HepG2 (cell line): ENCODE measurements at regions not wholly inside any gene's neighbourhood (a gene's known extent, or its start where the extent isn't known, plus 50 kb on each side); places are given as distances from the start of the nearest gene placed in this dataset.

Experiments
- FOXP1 ChIP-seq, 2 experiments: fragments of 450-650 bp in 1 of 2; IDR thresholded peaks; 2 replicates each; pipeline ENCODE4 v1.6.1; 2017 to 2018; ENCODE audit warnings: antibody characterized with exemption in 1 of 2
- HDAC6 ChIP-seq: fragments of 200-600 bp; sonication (generic); IDR thresholded peaks from 2 replicates; pipeline ENCODE4 v1.7.0; 2017; ENCODE audit warnings: mild to moderate bottlenecking, antibody characterized with exemption, low read length, low read depth
- HNF4G ChIP-seq, 2 experiments: sonication (generic) in 1 of 2; formaldehyde crosslinking in 1 of 2; IDR thresholded peaks; 2 replicates each; pipeline versions ENCODE4 v1.4.0 to v1.6.1; 2011 to 2020; ENCODE audit warnings: borderline replicate concordance in 2 of 2, low read depth in 2 of 2, mild to moderate bottlenecking in 2 of 2, low read length in 1 of 2, missing genetic modification reagents in 1 of 2, moderate library complexity in 1 of 2
- JDP2 ChIP-seq: sonication (generic); formaldehyde crosslinking; IDR thresholded peaks from 2 replicates; pipeline ENCODE4 v1.8.1; 2022; ENCODE audit warnings: missing genetic modification reagents, borderline replicate concordance
- JUND ChIP-seq: sonication (generic); formaldehyde crosslinking; IDR thresholded peaks from 2 replicates; pipeline ENCODE4 v1.8.0; 2022; ENCODE audit warnings: mild to moderate bottlenecking, missing genetic modification reagents
- MAFK ChIP-seq, 2 experiments: IDR thresholded peaks in 1 of 2; conservative IDR thresholded peaks in 1 of 2; 2 replicates each; pipeline ENCODE4 v1.6.1; 2011; ENCODE audit warnings: improper control_type of control experiment in 2 of 2, low read length in 2 of 2
- MAZ ChIP-seq, 2 experiments: sonication (generic) in 1 of 2; formaldehyde crosslinking in 1 of 2; IDR thresholded peaks; 2 replicates each; pipeline versions ENCODE4 v1.5.0 to v1.6.1; 2012 to 2020; ENCODE audit warnings: low read depth in 2 of 2, mild to moderate bottlenecking in 2 of 2, borderline replicate concordance in 1 of 2, improper control_type of control experiment in 1 of 2, low read length in 1 of 2, missing genetic modification reagents in 1 of 2, moderate library complexity in 1 of 2
- MEIS1 ChIP-seq: sonication (generic); formaldehyde crosslinking; IDR thresholded peaks from 2 replicates; pipeline ENCODE4 v1.9.0; 2021; ENCODE audit warnings: mild to moderate bottlenecking, missing genetic modification reagents, moderate library complexity, borderline replicate concordance
- NFE2L1 ChIP-seq: sonication (generic); formaldehyde crosslinking; IDR thresholded peaks from 2 replicates; pipeline ENCODE4 v1.4.0; 2020; ENCODE audit warnings: missing genetic modification reagents, mild to moderate bottlenecking, borderline replicate concordance
- NRL ChIP-seq: sonication (generic); formaldehyde crosslinking; IDR thresholded peaks from 2 replicates; pipeline ENCODE4 v1.5.0; 2020; ENCODE audit warnings: missing genetic modification reagents, mild to moderate bottlenecking, moderate library complexity, borderline replicate concordance
- PHF21A ChIP-seq: sonication (generic); formaldehyde crosslinking; IDR thresholded peaks from 2 replicates; pipeline ENCODE4 v1.5.0; 2020; ENCODE audit warnings: mild to moderate bottlenecking, missing genetic modification reagents
- RARA ChIP-seq: IDR thresholded peaks from 2 replicates; pipeline ENCODE4 v1.6.1; 2016; ENCODE audit warnings: missing genetic modification reagents, missing compliant biosample characterization
- RNF2 ChIP-seq: fragments of 450-650 bp; conservative IDR thresholded peaks from 2 replicates; pipeline ENCODE4 v1.6.1; 2016; ENCODE audit warnings: low read depth
- SOX13 ChIP-seq, 3 experiments: fragments of 450-650 bp in 1 of 3; sonication (generic) in 1 of 3; formaldehyde crosslinking in 1 of 3; IDR thresholded peaks in 2 of 3; conservative IDR thresholded peaks in 1 of 3; 2 replicates each; pipeline versions ENCODE4 v1.5.0 to v1.6.1; 2016 to 2020; ENCODE audit warnings: antibody characterized with exemption in 1 of 3, mild to moderate bottlenecking in 1 of 3, missing compliant biosample characterization in 1 of 3, missing genetic modification reagents in 1 of 3, moderate library complexity in 1 of 3
- SOX6 ChIP-seq, 2 experiments: fragments of 450-650 bp in 1 of 2; sonication (generic) in 1 of 2; formaldehyde crosslinking in 1 of 2; IDR thresholded peaks; 2 replicates each; pipeline versions ENCODE4 v1.4.0 to v1.6.1; 2017 to 2020; ENCODE audit warnings: antibody characterized with exemption in 1 of 2, mild to moderate bottlenecking in 1 of 2, missing genetic modification reagents in 1 of 2
- ZNF207 ChIP-seq: fragments of 450-650 bp; IDR thresholded peaks from 2 replicates; pipeline ENCODE4 v1.6.1; 2016; ENCODE audit warnings: antibody characterized with exemption, borderline replicate concordance
- TF ChIP-seq, protein P1 (sequence below): sonication (generic); formaldehyde crosslinking; IDR thresholded peaks from 2 replicates; pipeline ENCODE4 v1.8.1; 2023; ENCODE audit warnings: missing genetic modification reagents, mild to moderate bottlenecking, borderline replicate concordance
- TF ChIP-seq, protein P2 (sequence below): sonication (generic); formaldehyde crosslinking; IDR thresholded peaks from 2 replicates; pipeline ENCODE4 v1.5.0; 2020; ENCODE audit warnings: missing genetic modification reagents
- TF ChIP-seq, protein P3 (sequence below): sonication (generic); formaldehyde crosslinking; IDR thresholded peaks from 2 replicates; pipeline ENCODE4 v1.5.1; 2020; ENCODE audit warnings: mild to moderate bottlenecking, missing genetic modification reagents, moderate library complexity

DNA sequence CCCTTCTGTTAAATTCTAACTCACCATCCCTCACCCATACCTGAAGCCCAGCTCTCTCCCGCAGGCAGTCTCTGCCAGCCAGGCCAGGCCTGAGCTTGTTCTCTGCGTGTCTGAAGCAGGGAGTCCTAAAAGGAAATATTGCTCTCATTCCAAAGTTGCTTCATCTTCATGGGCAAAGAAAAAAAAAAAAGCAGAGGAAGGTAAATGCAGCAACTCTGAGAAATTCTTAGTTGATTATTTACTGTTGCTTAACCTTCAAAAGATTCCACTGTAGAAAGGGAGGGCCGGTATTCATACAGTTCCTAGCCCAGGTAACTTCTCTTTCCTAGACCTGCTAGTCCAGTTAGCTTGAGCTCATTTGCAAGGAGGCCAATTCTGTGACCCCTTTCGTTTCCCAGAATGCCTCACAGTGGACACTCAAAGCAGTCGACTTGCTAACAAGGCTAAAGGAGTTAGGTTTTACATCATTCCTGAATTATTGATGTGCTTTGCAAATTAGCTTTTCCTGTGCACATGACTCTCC lies 193.5 kb upstream of the EEA1 start (continued):
- TF ChIP-seq HNF4G (IDR thresholded peaks at IDR 0.05; ENCODE audit: borderline replicate concordance, low read depth, low read length) = 0 out of 2 replicates have a peak, but pooled peaks have one; percentile 19
- no peak for TF ChIP-seq HNF4G (CRISPR knock-in tag; IDR thresholded peaks at IDR 0.05; ENCODE audit: borderline replicate concordance, low read depth)
- no peak for TF ChIP-seq JUND (CRISPR knock-in tag)
- TF ChIP-seq FOXP1 (IDR thresholded peaks at IDR 0.05) = no peak; the same call in 1 of the 2 replicates
- TF ChIP-seq FOXP1 (CRISPR knock-in tag; IDR thresholded peaks at IDR 0.05) = peak; percentile 62
- no peak for TF ChIP-seq NFE2L1 (CRISPR knock-in tag)
- TF ChIP-seq HDAC6 = no peak
- no peak for TF ChIP-seq SOX6 (IDR thresholded peaks at IDR 0.05)
- peak; percentile 86 for TF ChIP-seq SOX6 (CRISPR knock-in tag; IDR thresholded peaks at IDR 0.05)
- no peak for TF ChIP-seq ZNF207
- no peak for TF ChIP-seq JDP2
- TF ChIP-seq MAZ (IDR thresholded peaks at IDR 0.05; ENCODE audit: borderline replicate concordance, low read depth, low read length) = no peak
- 0 out of 2 replicates have a peak, but pooled peaks have one; percentile 36 for TF ChIP-seq MAZ (CRISPR knock-in tag; IDR thresholded peaks at IDR 0.05; ENCODE audit: low read depth)
- no peak for TF ChIP-seq MEIS1 (CRISPR knock-in tag)
- TF ChIP-seq MAFK (conservative IDR thresholded peaks at IDR 0.05 in 1 of 2, IDR thresholded peaks at IDR 0.05 in 1 of 2; ENCODE audit: low read length in 2 of 2) = 0 out of 4 replicates have a peak, but pooled peaks of 1 of the 2 experiments have one; percentile 2
- no peak for TF ChIP-seq RNF2
- TF ChIP-seq, protein P1, sequence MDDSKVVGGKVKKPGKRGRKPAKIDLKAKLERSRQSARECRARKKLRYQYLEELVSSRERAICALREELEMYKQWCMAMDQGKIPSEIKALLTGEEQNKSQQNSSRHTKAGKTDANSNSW (CRISPR knock-in tag) = no peak
- TF ChIP-seq, protein P2, sequence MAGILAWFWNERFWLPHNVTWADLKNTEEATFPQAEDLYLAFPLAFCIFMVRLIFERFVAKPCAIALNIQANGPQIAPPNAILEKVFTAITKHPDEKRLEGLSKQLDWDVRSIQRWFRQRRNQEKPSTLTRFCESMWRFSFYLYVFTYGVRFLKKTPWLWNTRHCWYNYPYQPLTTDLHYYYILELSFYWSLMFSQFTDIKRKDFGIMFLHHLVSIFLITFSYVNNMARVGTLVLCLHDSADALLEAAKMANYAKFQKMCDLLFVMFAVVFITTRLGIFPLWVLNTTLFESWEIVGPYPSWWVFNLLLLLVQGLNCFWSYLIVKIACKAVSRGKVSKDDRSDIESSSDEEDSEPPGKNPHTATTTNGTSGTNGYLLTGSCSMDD = no peak
- no peak for TF ChIP-seq SOX13 (IDR thresholded peaks at IDR 0.05)
- peak in 1 of 2 experiments; percentile 53; a peak in 1 of 4 replicates for TF ChIP-seq SOX13 (CRISPR knock-in tag; conservative IDR thresholded peaks at IDR 0.05 in 1 of 2, IDR thresholded peaks at IDR 0.05 in 1 of 2)
- peak; percentile 85 for TF ChIP-seq PHF21A (CRISPR knock-in tag)
- TF ChIP-seq NRL (CRISPR knock-in tag) = no peak
- no peak; the same call in 1 of the 2 replicates for TF ChIP-seq RARA
- TF ChIP-seq, protein P3, sequence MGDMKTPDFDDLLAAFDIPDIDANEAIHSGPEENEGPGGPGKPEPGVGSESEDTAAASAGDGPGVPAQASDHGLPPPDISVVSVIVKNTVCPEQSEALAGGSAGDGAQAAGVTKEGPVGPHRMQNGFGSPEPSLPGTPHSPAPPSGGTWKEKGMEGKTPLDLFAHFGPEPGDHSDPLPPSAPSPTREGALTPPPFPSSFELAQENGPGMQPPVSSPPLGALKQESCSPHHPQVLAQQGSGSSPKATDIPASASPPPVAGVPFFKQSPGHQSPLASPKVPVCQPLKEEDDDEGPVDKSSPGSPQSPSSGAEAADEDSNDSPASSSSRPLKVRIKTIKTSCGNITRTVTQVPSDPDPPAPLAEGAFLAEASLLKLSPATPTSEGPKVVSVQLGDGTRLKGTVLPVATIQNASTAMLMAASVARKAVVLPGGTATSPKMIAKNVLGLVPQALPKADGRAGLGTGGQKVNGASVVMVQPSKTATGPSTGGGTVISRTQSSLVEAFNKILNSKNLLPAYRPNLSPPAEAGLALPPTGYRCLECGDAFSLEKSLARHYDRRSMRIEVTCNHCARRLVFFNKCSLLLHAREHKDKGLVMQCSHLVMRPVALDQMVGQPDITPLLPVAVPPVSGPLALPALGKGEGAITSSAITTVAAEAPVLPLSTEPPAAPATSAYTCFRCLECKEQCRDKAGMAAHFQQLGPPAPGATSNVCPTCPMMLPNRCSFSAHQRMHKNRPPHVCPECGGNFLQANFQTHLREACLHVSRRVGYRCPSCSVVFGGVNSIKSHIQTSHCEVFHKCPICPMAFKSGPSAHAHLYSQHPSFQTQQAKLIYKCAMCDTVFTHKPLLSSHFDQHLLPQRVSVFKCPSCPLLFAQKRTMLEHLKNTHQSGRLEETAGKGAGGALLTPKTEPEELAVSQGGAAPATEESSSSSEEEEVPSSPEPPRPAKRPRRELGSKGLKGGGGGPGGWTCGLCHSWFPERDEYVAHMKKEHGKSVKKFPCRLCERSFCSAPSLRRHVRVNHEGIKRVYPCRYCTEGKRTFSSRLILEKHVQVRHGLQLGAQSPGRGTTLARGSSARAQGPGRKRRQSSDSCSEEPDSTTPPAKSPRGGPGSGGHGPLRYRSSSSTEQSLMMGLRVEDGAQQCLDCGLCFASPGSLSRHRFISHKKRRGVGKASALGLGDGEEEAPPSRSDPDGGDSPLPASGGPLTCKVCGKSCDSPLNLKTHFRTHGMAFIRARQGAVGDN (CRISPR knock-in tag) = no peak
